Progenitor cell of endocrine pancreas (in vitro differentiated cells): ENCODE measurements at regions not wholly inside any gene's neighbourhood (a gene's known extent, or its start where the extent isn't known, plus 50 kb on each side); places are given as distances from the start of the nearest gene placed in this dataset.

Source experiments
- DNase-seq: peaks from one replicate; pipeline ENCODE4 v3.0.0; 2021; ENCODE audit warnings: low spot score; ENCODE audit not compliant: unreplicated experiment
- H3K27ac Mint-ChIP-seq: 2 replicates; pipeline ENCODE4 v1.8.0; 2021; ENCODE audit warnings: mild to moderate bottlenecking, moderate library complexity, mixed read lengths
- H3K27me3 Mint-ChIP-seq: 2 replicates; pipeline ENCODE4 v1.8.0; 2021; ENCODE audit warnings: mixed read lengths
- H3K36me3 Mint-ChIP-seq: 2 replicates; pipeline ENCODE4 v1.8.0; 2022; ENCODE audit warnings: mixed read lengths; ENCODE audit not compliant: insufficient read depth
- H3K4me1 Mint-ChIP-seq: 2 replicates; pipeline ENCODE4 v1.8.0; 2021; ENCODE audit warnings: low read depth, mixed read lengths
- H3K4me3 Mint-ChIP-seq: 2 replicates; pipeline ENCODE4 v1.8.0; 2021; ENCODE audit warnings: low read depth, mild to moderate bottlenecking, moderate library complexity, mixed read lengths
- H3K9me3 Mint-ChIP-seq: 2 replicates; pipeline ENCODE4 v1.8.0; 2021; ENCODE audit warnings: low read depth, mixed read lengths
- CTCF ChIP-seq: fragments of 200-600 bp; sonication (generic); IDR thresholded peaks from one replicate; pipeline ENCODE4 v1.5.0; 2021; ENCODE audit warnings: antibody characterized with exemption, mild to moderate bottlenecking; ENCODE audit not compliant: unreplicated experiment

DNA sequence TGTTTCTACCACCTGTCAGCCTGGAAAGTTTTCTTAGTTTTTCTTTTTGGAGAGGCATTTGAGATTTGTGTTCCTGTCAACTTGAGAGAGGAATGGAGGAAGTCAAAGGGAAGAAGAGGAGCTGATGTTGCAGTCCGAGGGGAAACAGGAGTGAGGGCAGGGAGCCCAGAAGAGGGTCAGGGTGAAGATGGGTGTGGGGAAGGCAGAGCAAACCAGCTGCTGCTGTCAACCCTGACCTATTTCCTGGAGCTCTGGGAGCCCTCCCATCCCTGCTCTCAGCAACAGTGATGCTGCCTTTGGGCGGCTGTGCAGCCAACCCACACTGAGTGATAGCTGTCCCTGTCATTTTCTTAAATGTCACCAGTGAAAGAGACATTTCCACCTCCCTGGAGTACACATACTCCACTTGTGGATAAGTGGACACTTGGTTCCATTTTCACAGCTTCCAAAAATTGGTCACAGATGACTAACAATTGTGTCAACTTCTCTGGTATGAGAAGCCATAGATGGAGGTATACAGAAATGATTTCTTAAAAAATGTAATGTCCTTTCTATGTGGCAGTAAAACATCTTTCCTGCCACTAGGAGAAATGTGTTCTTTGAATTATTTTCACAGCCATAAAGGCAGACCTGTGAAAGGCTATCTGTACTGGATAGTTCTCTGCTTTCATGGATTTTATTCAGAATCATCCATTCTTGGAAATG is 556.3 kb upstream of the TBL1XR1 start:
- no peaks in the 10 kb centered on the region for H3K4me1 Mint-ChIP-seq
- no peak for TF ChIP-seq CTCF
- H3K36me3 Mint-ChIP-seq, result no peaks in the 10 kb centered on the region
- no peak overlapping the region for H3K27ac Mint-ChIP-seq
- no peaks in the 10 kb centered on the region for H3K9me3 Mint-ChIP-seq
- no peak for DNase-seq
- H3K4me3 Mint-ChIP-seq, result no peak overlapping the region
- H3K27me3 Mint-ChIP-seq, result no peaks in the 10 kb centered on the region

DNA sequence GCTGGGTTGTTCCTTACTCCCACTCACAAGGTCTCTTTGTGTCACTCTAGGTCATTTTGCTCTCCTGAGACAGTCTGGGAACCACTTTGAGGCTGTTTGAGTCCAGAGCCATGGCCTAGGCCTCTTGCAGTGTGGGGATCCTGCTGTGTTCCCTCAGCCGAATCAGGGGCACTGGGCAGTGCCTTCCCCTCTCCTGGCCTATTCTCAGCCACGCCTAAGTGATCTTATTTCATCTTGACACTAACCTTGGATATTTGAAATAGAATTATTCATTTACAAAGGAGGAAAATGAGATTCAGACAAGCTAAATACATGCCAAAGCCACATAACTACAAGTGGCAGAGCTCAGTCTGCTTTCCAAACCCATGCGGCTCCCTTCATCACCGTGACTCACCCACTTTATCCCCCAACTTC is 557.2 kb upstream of the TBL1XR1 start:
- no peaks in the 10 kb centered on the region for H3K4me1 Mint-ChIP-seq
- no peak overlapping the region for H3K4me3 Mint-ChIP-seq
- H3K36me3 Mint-ChIP-seq, result no peaks in the 10 kb centered on the region
- no peak for DNase-seq
- H3K27ac Mint-ChIP-seq, result no peak overlapping the region
- TF ChIP-seq CTCF, result no peak
- H3K27me3 Mint-ChIP-seq, result no peaks in the 10 kb centered on the region
- no peaks in the 10 kb centered on the region for H3K9me3 Mint-ChIP-seq

GRCh38 chr3:177758126-177758525 is 560.8 kb upstream of the TBL1XR1 start:
- H3K27ac Mint-ChIP-seq, result no peak overlapping the region
- H3K36me3 Mint-ChIP-seq, result no peaks in the 10 kb centered on the region
- H3K27me3 Mint-ChIP-seq, result no peaks in the 10 kb centered on the region
- peaks cover 4% of the 10 kb centered on the region for H3K9me3 Mint-ChIP-seq
- no peak for DNase-seq
- H3K4me1 Mint-ChIP-seq, result no peaks in the 10 kb centered on the region
- H3K4me3 Mint-ChIP-seq, result no peak overlapping the region
- no peak for TF ChIP-seq CTCF

GRCh38 chr3:177760803-177761202 is 563.5 kb upstream of the TBL1XR1 start:
- no peaks in the 10 kb centered on the region for H3K4me1 Mint-ChIP-seq
- peaks cover 4% of the 10 kb centered on the region for H3K9me3 Mint-ChIP-seq
- no peak for DNase-seq
- H3K36me3 Mint-ChIP-seq, result no peaks in the 10 kb centered on the region
- no peak overlapping the region for H3K27ac Mint-ChIP-seq
- no peaks in the 10 kb centered on the region for H3K27me3 Mint-ChIP-seq
- no peak overlapping the region for H3K4me3 Mint-ChIP-seq
- no peak for TF ChIP-seq CTCF

GRCh38 chr3:177764377-177764912 is 567.2 kb upstream of the TBL1XR1 start:
- H3K27me3 Mint-ChIP-seq, result no peaks in the 10 kb centered on the region
- DNase-seq, result no peak
- TF ChIP-seq CTCF, result no peak
- H3K4me1 Mint-ChIP-seq, result no peaks in the 10 kb centered on the region
- peaks cover 2% of the 10 kb centered on the region for H3K36me3 Mint-ChIP-seq
- H3K27ac Mint-ChIP-seq, result no peak overlapping the region
- H3K4me3 Mint-ChIP-seq, result no peak overlapping the region
- peaks cover 11% of the 10 kb centered on the region for H3K9me3 Mint-ChIP-seq
